ENCODE measurements at regions not wholly inside any gene's neighbourhood (a gene's known extent, or its start where the extent isn't known, plus 50 kb on each side); places are given as distances from the start of the nearest gene placed in this dataset.

GRCh38 chr6:7468382-7469081 lies 72.9 kb upstream of the DSP start:
- no peaks in the 10 kb centered on the region for H3K36me3 Mint-ChIP-seq
- no peak overlapping the region for H3K27ac Mint-ChIP-seq
- ATAC-seq (ENCODE audit: low read depth in 2 of 2) = no peak
- peaks cover 8 to 16% (median 8%) of the 10 kb centered on the region in 3 donors for H3K4me1 Mint-ChIP-seq
- peaks cover 3 to 24% (median 10%) of the 10 kb centered on the region in 3 donors for H3K27me3 Mint-ChIP-seq
- H3K9me3 Mint-ChIP-seq = peaks cover 0 to 4% (median 0%) of the 10 kb centered on the region in 7 donors
- DNase-seq = no peak
- H3K4me3 Mint-ChIP-seq = peak overlapping the region in 3 of 8 donors; percentile 16 to 67 (median 30)

DNA sequence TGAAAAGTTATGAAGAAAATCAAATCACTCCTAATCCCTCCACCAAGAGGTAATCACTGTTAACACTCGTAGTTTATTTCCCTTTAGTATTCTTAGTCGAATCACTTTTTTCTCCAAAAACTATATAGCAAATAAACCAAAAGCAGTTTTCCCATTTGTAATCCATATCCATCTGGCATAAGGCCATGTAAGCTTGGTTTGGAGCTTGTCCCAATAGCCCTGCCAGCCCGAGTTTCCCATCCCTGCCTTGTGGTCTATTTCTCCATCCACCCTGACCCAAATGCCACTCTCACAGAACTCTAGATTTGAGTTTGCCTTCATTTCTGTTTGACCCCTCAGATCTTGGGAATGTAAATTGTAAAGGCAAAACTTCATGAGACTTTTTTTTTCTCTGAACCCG lies 71.8 kb upstream of the DSP start:
- Mint-ChIP-seq H3K4me3 (no peak overlapping the region), H3K27me3 (peaks cover 3 to 31% (median 10%) of the 10 kb centered on the region in 3 donors), H3K27ac (no peak overlapping the region)

DNA sequence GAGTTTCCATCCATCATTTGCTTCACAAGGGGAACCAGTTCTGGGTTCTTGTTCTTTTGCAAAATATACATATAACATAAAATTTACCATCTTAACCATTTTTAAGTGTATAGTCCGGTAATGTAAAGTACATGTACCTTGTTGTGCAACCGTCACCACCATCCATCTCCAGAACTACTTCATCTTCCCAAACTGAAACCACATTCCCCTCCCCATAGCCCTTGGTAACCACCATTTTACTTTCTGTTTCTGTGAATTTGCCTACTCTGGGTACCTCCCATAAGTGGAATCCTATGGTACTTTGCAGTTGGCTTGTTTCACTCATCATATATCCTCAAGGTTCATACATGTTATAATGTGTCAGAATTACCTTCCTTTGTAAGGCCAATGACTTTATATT lies 70.3 kb upstream of the DSP start:
- no peak for DNase-seq
- H3K27me3 Mint-ChIP-seq = peaks cover 0 to 31% (median 10%) of the 10 kb centered on the region in 3 donors

More for the DNA sequence above, 71.8 kb upstream of the DSP start:
- Mint-ChIP-seq H3K4me1 (peaks cover 8 to 19% (median 8%) of the 10 kb centered on the region in 3 donors), H3K9me3 (peaks cover 0 to 2% (median 0%) of the 10 kb centered on the region in 7 donors), H3K36me3 (no peaks in the 10 kb centered on the region)
- no peak for ATAC-seq (ENCODE audit: low read depth in 2 of 2)
- no peak for DNase-seq

GRCh38 chr6:7473805-7474719 lies 67.4 kb upstream of the DSP start:
- no peak for ATAC-seq (ENCODE audit: low read depth in 2 of 2)

More for the DNA sequence above, 70.3 kb upstream of the DSP start:
- peaks cover 0 to 2% (median 0%) of the 10 kb centered on the region in 7 donors for H3K9me3 Mint-ChIP-seq
- H3K36me3 Mint-ChIP-seq = no peaks in the 10 kb centered on the region
- peaks cover 8 to 19% (median 8%) of the 10 kb centered on the region in 3 donors for H3K4me1 Mint-ChIP-seq
- H3K27ac Mint-ChIP-seq = peak overlapping the region in 1 of 6 donors; percentile 83
- no peak overlapping the region for H3K4me3 Mint-ChIP-seq
- no peak for ATAC-seq (ENCODE audit: low read depth in 2 of 2)

DNA sequence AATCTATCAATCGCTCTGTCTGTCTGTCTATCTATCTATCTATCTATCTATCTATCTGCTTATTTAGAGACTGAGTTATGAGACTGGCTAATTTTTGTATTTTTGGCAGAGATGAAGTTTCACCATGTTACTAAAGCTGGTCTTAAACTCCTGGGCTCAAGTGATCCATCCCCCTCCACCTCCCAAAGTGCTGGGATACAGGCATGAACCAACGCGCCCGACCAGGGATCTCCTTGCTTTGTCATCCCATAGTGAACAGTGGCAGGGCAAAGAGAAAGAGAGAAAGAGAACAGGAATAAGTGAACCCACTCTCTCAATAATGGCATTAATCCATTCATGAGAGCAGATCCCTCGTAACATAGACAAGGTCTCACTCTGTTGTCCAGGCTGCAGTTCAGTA lies 66.4 kb upstream of the DSP start:
- H3K9me3 Mint-ChIP-seq = peaks cover 0 to 2% (median 0%) of the 10 kb centered on the region in 7 donors
- ATAC-seq (ENCODE audit: low read depth in 2 of 2) (no peak), DNase-seq (no peak)
- no peaks in the 10 kb centered on the region for H3K36me3 Mint-ChIP-seq
- H3K4me3 Mint-ChIP-seq = no peak overlapping the region
- peaks cover 3 to 15% (median 8%) of the 10 kb centered on the region in 3 donors for H3K4me1 Mint-ChIP-seq
- no peak overlapping the region for H3K27ac Mint-ChIP-seq
- peaks cover 0 to 20% (median 4%) of the 10 kb centered on the region in 3 donors for H3K27me3 Mint-ChIP-seq

More at GRCh38 chr6:7473805-7474719, 67.4 kb upstream of the DSP start:
- Mint-ChIP-seq H3K27ac (peak overlapping the region in 2 of 6 donors; percentile 28 to 61), H3K27me3 (peaks cover 0 to 20% (median 4%) of the 10 kb centered on the region in 3 donors), H3K36me3 (no peaks in the 10 kb centered on the region), H3K9me3 (peaks cover 0 to 2% (median 0%) of the 10 kb centered on the region in 7 donors), H3K4me1 (peaks cover 3 to 15% (median 8%) of the 10 kb centered on the region in 3 donors), H3K4me3 (no peak overlapping the region)
- no peak for DNase-seq

DNA sequence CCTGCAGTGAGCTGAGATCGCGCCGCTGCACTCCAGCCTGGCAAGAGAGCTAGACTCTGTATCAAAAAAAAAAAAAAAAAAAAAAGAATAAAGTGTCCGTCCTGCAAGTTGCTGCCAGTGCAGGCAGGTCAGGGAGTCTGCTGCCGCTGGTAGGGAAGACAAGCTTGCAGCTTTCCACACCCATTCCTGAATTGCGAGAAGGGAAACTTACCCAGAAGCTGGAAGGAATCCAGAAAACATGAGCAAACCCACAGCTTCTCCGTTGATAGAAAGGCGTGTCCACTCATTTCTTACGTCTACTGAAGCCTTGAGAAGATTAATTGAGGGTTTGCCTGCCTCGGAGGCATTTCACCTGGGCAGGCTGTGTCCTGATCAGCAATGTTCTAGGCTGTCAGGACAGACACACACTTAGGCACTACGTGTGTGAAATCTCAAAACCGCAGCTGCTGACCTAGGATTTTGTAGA lies 61.6 kb upstream of the DSP start:
- ATAC-seq (ENCODE audit: low read depth in 2 of 2) (no peak), DNase-seq (no peak)
- Mint-ChIP-seq H3K4me1 (no peaks in the 10 kb centered on the region), H3K9me3 (peaks cover 0 to 1% (median 0%) of the 10 kb centered on the region in 7 donors), H3K36me3 (no peaks in the 10 kb centered on the region), H3K4me3 (no peak overlapping the region), H3K27me3 (peaks cover 0 to 4% (median 0%) of the 10 kb centered on the region in 3 donors), H3K27ac (no peak overlapping the region)

- H3K27ac Mint-ChIP-seq = peak overlapping the region in 1 of 6 donors; percentile 26
- DNase-seq = no peak
- peaks cover 0 to 1% (median 0%) of the 10 kb centered on the region in 7 donors for H3K9me3 Mint-ChIP-seq
- H3K4me1 Mint-ChIP-seq = no peaks in the 10 kb centered on the region
- ATAC-seq (ENCODE audit: low read depth in 2 of 2) = no peak
- H3K27me3 Mint-ChIP-seq = peaks cover 5 to 19% (median 8%) of the 10 kb centered on the region in 3 donors
- H3K4me3 Mint-ChIP-seq = no peak overlapping the region
- no peaks in the 10 kb centered on the region for H3K36me3 Mint-ChIP-seq
Observed at GRCh38 chr6:7484666-7485065, 56.8 kb upstream of the DSP start.

DNA sequence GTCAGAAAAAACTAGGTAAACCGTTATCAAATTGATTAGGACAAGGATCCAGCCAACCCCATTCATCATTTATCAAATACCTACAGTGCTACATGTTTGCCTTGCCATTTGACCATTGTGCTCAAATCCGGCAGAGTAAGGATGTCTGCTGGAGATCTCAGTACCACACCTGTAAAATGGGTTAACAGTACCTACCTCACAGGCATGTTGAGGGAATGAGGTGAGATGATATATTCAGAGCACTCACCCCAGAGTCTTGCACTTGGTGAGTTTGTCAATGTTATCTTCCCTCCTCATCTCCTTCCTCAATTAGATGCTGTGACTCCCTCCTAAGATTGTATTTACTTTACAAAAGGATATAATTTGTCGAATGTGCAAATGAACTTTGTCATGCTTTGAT lies 54.5 kb upstream of the DSP start:
- H3K4me3 Mint-ChIP-seq = no peak overlapping the region
- H3K27me3 Mint-ChIP-seq = peaks cover 8 to 22% (median 9%) of the 10 kb centered on the region in 3 donors
- H3K27ac Mint-ChIP-seq = peak overlapping the region in 1 of 6 donors; percentile 66
- no peaks in the 10 kb centered on the region for H3K36me3 Mint-ChIP-seq
- H3K9me3 Mint-ChIP-seq = no peaks in the 10 kb centered on the region
- no peak for DNase-seq
- H3K4me1 Mint-ChIP-seq = no peaks in the 10 kb centered on the region
- no peak for ATAC-seq (ENCODE audit: low read depth in 2 of 2)

DNA sequence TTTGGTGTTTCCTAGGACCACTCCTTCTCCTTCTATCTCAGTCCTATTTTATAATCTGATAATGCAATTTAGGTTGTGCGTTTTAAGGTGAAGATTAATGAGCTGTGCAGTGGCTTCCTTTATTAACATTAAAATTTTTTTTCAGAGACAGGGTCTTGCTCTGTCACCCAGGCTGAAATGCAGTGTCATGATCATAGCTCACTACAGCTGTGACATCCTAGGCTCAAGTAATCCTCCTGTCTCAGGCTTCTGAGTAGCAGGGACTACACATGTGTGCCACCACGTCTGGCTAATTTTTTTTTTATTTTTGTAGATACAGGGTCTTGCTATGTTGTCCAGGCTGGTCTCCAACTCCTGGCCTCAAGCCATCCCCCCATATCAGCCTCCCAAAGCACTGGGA lies 53.0 kb upstream of the DSP start:
- DNase-seq (no peak), ATAC-seq (ENCODE audit: low read depth in 2 of 2) (no peak)
- Mint-ChIP-seq H3K9me3 (peaks cover 0 to 2% (median 0%) of the 10 kb centered on the region in 7 donors), H3K27me3 (peaks cover 22 to 37% (median 25%) of the 10 kb centered on the region in 3 donors), H3K4me1 (no peaks in the 10 kb centered on the region), H3K27ac (no peak overlapping the region), H3K4me3 (no peak overlapping the region), H3K36me3 (no peaks in the 10 kb centered on the region)

DNA sequence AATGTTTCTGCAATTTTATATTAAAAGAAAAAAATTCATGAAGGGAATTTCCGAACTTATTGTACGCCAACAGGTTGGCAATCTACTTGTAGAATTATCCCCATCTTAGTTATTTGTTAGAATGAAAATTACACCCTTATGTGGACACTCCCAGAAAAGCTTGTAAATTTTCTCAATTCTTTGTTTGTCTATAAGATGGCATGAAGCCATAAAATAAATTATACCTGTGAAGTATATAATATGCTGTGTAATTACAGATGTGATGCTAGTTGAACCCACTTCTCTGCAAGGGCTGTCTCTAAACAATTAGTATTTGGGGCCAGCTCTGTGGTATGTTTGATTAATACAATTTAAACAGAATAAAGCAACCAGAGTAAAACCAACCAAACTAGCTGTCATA lies 52.1 kb upstream of the DSP start:
- DNase-seq = no peak

More for the DNA sequence above, 52.1 kb upstream of the DSP start:
- Mint-ChIP-seq H3K27me3 (peaks cover 27 to 43% (median 34%) of the 10 kb centered on the region in 3 donors), H3K4me3 (no peak overlapping the region), H3K4me1 (no peaks in the 10 kb centered on the region), H3K9me3 (peaks cover 0 to 2% (median 0%) of the 10 kb centered on the region in 7 donors), H3K36me3 (no peaks in the 10 kb centered on the region), H3K27ac (no peak overlapping the region)
- ATAC-seq (ENCODE audit: low read depth in 2 of 2) = no peak
